HG02588 (cell line): ENCODE measurements at regions not wholly inside any gene's neighbourhood (a gene's known extent, or its start where the extent isn't known, plus 50 kb on each side); places are given as distances from the start of the nearest gene placed in this dataset.
"Not testable (repeated sequence)": the region's sequence is repeated elsewhere in the genome, so short reads cannot be mapped to it uniquely, and the experiment has no call there.

ENCODE experiments used
- ATAC-seq: cut with Tn5 transposase; IDR thresholded peaks from one replicate; pipeline ENCODE4 v1.9.1; 2021; ENCODE audit warnings: mild to moderate bottlenecking, moderate library complexity; ENCODE audit not compliant: unreplicated experiment

DNA sequence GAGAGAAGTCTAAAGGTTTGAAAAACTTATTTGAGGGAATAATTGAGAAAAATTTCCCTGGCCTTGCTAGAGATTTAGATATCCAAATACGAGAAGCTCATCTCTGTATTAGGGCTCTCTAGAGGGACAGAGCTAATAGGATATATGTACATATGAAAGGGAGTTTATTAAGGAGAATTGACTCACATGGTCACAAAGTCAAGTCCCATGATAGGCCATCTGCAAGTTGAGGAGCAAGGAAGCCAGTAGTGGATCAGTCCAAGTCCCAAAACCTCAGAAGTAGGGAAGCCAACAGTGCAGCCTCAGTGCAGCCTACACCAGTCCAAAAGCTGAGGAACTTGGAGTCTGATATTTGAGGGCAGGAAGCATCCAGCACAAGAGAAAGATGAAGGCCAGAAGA, 126.7 kb downstream of the PJA2 start:
- not testable (repeated sequence) for ATAC-seq

DNA sequence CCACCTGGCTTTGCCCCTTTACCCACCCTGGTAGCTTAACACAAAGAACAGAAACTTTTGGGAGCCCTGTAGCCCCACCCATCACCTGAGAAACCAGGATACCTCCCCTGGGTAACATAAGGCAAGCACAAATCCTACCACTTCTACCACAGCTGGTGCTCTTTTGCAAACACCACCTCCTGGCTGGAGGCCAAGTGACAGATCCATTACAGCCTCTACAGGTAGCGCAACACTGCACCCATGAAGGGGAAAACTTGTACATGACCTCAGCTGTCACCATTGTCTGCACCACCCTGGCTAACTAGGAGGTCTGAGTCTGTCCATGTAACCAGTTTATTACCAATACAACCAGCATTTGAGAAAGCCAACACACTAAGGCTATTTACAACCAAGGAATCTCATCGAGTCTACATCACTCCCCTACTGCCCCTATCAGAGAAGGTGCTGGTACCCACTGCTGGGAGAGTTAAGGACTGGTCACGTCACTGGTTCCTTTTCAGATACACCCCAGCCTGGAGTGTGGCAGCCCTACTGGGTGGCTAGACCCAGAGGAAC, 128.6 kb downstream of the PJA2 start:
- ATAC-seq, result no peak

DNA sequence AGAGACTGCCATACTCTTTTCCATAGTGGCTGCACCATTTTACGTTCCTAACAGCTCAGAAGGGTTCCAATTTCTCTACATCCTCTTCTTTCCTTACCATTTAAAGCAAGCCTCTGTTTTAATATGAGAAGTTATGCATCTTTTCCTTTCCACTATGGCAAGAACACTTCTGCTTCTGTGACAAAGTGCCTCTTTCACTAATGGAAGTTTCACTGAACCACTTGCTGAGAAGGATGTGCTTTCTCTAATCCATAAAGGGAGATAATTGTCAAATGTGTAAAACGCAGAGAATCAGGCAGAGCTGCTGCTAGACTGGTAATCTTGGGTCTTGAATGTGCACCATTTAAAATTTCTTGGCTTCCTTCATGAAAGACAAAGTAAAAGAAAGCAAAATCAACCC, 131.6 kb downstream of the PJA2 start:
- no peak for ATAC-seq

DNA sequence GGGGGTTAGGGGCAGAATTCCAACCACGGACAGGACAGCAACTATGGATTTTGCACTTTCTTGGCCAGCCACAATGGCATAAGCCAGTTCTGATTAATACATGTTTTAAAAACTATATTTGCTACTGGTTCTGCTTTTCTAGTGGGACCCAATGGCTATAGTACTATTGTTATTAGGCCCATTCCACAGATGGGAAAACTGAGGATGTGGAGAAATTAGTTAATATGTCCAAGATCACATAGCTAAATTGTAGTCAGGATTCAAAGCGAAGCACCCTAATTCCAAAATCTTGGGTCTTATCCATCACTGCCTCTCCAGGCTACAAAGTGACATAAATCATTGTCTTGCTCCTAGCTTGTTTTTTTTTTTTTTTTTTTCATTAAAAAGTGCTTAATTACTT, 133.9 kb downstream of the PJA2 start:
- no peak for ATAC-seq

DNA sequence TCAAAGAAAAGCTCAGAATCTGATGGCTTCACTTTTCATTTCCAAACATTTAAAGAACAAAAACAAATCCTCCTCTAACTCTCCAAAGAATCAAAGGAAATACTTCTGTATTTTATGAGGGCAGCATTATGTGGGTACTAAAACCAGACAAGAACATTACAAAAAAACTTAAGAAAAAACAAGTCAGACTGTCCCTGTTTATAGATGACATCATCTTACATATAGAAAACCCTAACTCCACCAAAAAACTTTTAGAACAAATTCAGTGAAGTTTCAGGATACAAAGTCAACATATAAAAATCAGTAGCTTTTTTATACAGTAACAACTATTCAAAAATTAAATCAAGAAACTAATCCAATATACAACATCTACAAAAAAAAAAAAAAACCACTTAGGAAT, 136.2 kb downstream of the PJA2 start:
- ATAC-seq, result no peak

DNA sequence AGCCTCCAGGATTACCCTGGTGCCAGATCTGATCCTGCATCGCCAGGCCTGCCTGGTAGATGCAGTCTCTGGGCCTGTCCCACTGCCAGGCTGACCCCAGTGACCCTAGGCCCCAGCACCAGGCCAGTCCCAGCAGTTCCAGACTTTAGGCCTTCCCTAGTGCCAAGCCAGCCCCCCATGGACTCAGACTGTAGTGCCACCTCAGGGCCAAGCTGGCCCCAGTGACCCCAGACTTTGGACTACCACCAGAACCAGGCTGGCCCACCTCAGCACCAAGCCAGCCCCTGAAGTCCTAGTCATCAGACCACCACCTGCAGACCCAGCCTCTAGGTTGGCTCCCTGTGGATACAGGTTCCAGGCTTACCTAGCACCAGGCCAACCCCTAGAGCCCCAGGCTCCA, 142.5 kb downstream of the PJA2 start:
- ATAC-seq, result no peak

DNA sequence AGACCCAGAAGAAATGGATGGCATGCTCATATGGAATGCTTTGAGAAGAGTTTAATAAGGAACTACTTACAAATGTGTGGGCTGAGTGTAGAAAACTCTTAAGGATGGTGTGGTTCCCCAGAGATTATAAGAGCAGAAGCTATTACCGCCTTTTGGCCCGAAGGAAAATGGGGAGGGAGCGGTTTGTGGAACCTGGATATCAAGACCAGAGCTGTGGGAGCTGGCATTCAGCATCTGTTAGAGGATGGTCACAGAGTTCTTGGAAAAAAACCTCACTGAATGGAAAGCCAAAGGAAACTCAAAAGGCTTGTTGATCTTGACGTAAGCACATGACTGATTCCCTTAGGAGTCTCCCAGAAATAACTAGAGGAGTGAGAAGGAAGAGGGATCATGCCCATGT, 151.0 kb downstream of the PJA2 start:
- no peak for ATAC-seq

DNA sequence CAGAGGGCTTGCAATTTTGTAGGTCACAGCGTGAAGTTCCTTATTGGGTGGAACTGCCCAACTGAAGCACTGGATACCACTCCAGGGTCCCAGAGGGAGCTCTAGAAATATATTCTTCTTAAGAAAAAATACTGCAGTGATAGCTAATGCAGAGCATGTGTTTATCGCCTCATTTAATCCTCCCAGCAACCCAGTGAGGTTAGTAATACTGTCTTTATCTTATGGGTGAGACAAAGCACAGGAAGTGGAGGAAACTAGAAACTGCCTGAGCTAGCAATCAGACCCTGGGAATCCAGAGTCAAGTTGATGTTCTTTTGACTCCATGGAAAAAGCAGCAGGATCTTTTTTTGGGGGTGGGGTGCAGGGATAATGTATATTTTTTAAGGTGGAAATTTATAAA, 153.3 kb downstream of the PJA2 start:
- ATAC-seq, result no peak

DNA sequence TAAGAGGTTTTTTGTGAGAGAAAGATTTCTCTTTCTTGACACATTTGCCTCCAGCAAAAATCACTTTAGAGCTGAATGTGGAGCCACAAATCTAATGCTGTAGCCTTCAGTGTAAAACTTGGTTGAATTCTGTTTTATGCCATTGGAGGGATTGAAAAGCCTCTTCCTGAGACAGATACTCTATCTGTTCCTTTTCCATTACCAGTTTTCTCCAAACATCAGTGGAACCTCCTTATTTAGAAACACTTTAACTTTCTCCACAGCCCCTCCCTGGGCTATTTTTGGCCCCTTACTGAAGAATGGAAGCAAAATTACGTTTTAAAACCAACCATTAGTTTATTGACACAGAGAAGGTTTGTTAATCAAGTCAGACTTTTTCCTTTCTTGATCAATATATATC, 155.3 kb downstream of the PJA2 start:
- no peak for ATAC-seq

DNA sequence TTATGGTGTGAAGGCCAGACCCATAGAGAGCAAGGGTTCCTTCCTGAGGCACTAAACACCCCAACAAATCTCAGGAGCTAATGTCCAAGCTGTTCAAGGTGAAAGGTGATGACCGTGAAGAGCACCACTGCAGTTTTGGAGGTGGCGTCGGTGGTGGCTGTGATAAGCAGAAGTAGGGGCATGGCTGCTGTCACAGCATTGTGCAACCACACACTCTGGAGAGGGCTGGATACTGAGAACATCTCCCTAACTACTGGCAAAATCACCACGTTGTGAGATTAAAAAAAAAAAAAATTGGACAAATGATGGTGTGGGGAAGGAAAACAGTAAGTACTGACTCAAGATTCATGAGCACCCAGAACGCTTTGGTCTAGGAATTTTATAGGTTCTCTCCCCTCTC, 156.5 kb downstream of the PJA2 start:
- ATAC-seq, result no peak

DNA sequence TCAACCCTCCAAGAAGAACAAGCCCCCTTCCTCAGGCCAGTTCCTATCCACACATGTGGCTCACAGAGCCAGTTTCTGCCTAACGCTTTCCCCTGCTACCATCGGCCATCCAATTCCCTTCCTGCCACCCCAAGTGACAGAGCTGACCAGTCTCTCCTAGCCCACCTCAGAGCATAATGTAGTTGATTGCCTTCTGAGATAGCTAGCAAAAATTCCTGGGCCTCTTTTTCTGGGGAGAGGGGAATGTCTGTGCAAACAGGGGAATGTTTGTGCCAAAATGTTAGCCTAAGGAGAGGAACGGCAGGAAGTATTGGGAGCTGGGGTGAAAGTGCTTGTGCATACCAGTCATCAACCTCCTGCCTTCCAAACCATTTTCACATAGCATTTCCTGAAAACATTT, 157.0 kb downstream of the PJA2 start:
- ATAC-seq, result no peak

DNA sequence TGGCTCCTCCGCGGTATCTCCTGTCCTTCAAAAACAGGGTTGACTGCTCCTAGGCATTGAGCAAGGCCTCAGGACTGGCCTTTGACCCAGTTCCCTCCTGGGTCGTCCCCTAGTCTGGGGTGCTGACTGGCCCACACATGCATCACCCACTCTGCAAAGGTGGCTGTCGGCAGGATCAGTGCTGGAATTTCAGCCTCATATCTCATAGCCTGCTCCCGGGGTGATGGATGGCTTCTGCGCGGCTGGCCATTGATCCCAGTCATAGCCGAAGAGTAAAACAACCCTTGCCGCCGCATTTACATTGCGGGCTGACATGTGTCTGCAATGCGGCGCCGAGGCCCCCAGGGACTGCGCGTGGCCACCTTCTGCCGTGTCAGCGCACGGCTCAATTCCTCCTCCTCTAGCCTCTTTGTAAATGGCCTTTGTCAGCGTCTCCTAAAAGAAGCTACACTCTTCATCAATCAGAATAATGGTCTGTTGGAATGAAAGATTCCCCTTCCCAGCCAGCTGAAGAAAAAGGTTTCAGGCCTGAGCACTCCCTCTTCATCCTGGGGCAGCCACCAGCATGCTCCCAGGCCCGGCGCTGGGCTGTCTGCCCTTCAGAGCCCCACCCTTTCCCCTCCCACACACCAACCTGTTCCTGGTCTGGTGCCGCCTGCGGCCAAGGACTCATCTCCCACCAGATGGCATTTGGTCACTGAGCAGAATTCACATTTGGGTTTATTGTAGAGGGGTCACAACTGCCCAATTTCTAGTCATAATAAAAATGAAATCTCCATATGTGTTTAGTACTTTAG, 159.0 kb downstream of the PJA2 start:
- ATAC-seq, result no peak

DNA sequence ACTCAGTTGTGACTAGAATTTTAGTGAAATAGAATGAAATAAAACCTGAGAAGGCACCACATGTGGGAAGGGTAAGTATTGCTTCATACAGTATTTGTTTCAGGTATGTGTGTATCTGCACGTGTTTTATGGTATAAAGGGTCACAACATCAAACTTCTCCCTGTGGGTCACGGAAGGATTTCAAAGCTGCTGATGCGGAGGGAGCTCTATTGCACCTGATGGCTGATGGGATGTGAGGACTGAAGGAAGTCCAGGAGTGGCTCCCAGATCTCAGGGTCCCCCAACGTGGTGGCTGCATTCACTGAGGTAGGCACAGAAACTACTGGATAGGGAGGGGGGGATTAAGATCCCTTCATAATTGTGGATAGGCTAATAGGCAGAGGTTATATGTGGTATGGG, 159.7 kb downstream of the PJA2 start:
- no peak for ATAC-seq

DNA sequence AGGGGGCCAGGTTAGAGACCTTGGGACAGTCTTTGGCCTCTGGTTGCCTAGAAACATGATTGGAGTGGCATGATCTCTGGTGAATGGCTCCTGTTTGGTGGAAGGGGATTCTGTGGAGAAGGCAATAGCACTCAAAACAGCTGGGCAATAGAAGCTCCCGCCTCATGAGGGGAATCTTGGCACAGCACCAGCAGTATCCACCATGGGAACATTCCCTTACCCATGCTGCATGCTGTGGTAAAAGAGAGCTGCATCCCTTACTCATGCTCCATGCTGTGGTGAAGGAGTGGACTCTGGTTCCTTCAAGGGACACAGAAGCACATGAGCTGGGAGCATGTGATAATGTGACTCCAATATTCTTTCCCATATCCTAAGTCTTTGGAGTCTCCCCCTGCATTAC, 160.6 kb downstream of the PJA2 start:
- ATAC-seq, result no peak

DNA sequence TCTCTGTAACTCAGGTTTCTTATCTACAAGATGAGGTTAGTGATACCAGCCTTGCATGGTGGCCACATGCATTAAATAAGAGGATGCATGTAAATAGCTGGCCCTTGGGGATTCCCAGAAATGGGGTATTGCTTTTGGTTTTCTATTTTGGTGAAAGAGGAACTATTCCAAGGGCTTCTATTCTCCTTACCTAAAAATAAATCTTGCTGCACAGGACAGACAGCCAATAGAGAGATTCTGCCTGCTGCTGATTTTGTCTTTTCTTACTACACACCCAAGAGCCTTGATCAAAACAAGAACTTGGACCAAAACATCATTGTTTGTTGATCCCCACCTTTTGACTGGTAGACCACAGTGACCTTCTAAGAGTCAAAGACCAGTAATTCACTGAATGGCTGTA, 161.8 kb downstream of the PJA2 start:
- ATAC-seq, result peak; percentile 82

DNA sequence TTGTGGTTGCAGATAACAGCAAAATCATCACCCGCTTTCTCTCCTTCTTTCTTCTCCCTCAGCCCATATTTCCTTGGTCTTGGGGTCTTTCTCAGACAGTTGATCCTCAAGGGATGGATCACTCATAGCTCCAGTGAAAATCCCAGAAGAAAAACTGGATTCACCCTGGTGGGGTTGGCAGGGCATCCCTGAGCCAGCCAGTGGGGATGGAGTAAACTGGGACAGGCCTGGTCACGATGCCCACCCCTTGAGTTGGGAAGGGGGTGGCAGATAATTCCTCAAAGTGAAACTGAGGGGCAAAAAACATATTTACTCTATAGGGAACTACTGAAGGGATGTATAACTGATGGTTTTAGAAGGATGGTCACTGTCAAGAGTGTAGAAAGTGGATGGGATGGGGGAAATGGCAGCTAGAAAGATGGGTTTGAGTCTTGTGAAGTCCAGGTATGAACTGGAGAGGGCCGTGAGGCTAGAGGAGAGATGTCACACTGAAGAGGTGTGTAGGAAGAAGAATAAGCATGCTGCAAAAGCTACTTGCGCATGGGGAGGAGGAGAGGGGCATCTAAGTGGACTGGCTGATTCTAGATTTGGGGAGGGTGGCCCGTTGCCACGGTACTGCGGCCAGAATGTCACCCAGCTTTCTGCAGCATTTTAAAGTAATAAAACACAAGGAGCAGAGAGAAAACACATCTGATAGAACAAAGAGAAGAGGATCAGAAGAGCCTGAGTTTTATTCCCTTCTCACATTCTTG, 162.8 kb downstream of the PJA2 start:
- no peak for ATAC-seq
